ENCODE measurements at regions not wholly inside any gene's neighbourhood (a gene's known extent, or its start where the extent isn't known, plus 50 kb on each side); places are given as distances from the start of the nearest gene placed in this dataset.

- no peaks in the 10 kb centered on the region for H3K4me1 ChIP-seq (ENCODE audit: insufficient read depth)
- H3K27ac ChIP-seq: no peak overlapping the region
- H3K36me3 ChIP-seq: no peaks in the 10 kb centered on the region
- 94 to 96% (median 95%) methylated on average over 5 of the region's 5 CpGs for WGBS, 3 donors
- TF ChIP-seq CTCF (IDR thresholded peaks at IDR 0.05): no peak
- TF ChIP-seq POLR2A (IDR thresholded peaks at IDR 0.05): no peak
- TF ChIP-seq EP300 (IDR thresholded peaks at IDR 0.05): no peak
- H3K4me3 ChIP-seq: no peak overlapping the region
- DNase-seq: no peak
- no peaks in the 10 kb centered on the region for H3K27me3 ChIP-seq
- no peaks in the 10 kb centered on the region for H3K9me3 ChIP-seq
- intact Hi-C loops (cut with DNase I): no loop called here
Measured at GRCh38 chr2:145655165-145655765, 1135.3 kb upstream of the ZEB2 start.

- DNase-seq: no peak
- Histone ChIP-seq H3K9me3 (no peaks in the 10 kb centered on the region), H3K4me3 (no peak overlapping the region), H3K4me1 (ENCODE audit: insufficient read depth) (no peaks in the 10 kb centered on the region), H3K27ac (no peak overlapping the region), H3K36me3 (no peaks in the 10 kb centered on the region), H3K27me3 (no peaks in the 10 kb centered on the region)
- no peak for TF ChIP-seq EP300 (IDR thresholded peaks at IDR 0.05)
- TF ChIP-seq CTCF (IDR thresholded peaks at IDR 0.05): no peak
- TF ChIP-seq POLR2A (IDR thresholded peaks at IDR 0.05): no peak
- WGBS, 3 donors: 73 to 77% (median 77%) methylated on average over 3 of the region's 3 CpGs
- intact Hi-C loops (cut with DNase I): no loop called here
Measured at GRCh38 chr2:145654746-145655145, 1134.8 kb upstream of the ZEB2 start.

GRCh38 chr2:145654156-145654555 is 1134.2 kb upstream of the ZEB2 start:
- no peaks in the 10 kb centered on the region for H3K9me3 ChIP-seq
- H3K4me3 ChIP-seq: no peak overlapping the region
- 90 to 95% (median 91%) methylated on average over 2 of the region's 2 CpGs for WGBS, 3 donors
- no peak for DNase-seq
- no peaks in the 10 kb centered on the region for H3K27me3 ChIP-seq
- TF ChIP-seq EP300 (IDR thresholded peaks at IDR 0.05) (no peak), POLR2A (IDR thresholded peaks at IDR 0.05) (no peak), CTCF (IDR thresholded peaks at IDR 0.05) (no peak)
- H3K36me3 ChIP-seq: no peaks in the 10 kb centered on the region
- intact Hi-C loops (cut with DNase I): no loop called here
- no peak overlapping the region for H3K27ac ChIP-seq
- no peaks in the 10 kb centered on the region for H3K4me1 ChIP-seq (ENCODE audit: insufficient read depth)

GRCh38 chr2:145653553-145653952 is 1133.6 kb upstream of the ZEB2 start:
- no peak for TF ChIP-seq EP300 (IDR thresholded peaks at IDR 0.05)
- TF ChIP-seq CTCF (IDR thresholded peaks at IDR 0.05): no peak
- TF ChIP-seq POLR2A (IDR thresholded peaks at IDR 0.05): no peak
- Histone ChIP-seq H3K36me3 (no peaks in the 10 kb centered on the region), H3K9me3 (no peaks in the 10 kb centered on the region), H3K27me3 (no peaks in the 10 kb centered on the region), H3K4me1 (ENCODE audit: insufficient read depth) (no peaks in the 10 kb centered on the region), H3K4me3 (no peak overlapping the region), H3K27ac (no peak overlapping the region)
- intact Hi-C loops (cut with DNase I): no loop called here
- DNase-seq: no peak
